ENCODE measurements at regions not wholly inside any gene's neighbourhood (a gene's known extent, or its start where the extent isn't known, plus 50 kb on each side); places are given as distances from the start of the nearest gene placed in this dataset.

GRCh38 chr13:105587786-105588185 is 947.7 kb downstream of the EFNB2 start:
- no peak for TF ChIP-seq POLR2A (IDR thresholded peaks at IDR 0.05)
- TF ChIP-seq, protein P1, sequence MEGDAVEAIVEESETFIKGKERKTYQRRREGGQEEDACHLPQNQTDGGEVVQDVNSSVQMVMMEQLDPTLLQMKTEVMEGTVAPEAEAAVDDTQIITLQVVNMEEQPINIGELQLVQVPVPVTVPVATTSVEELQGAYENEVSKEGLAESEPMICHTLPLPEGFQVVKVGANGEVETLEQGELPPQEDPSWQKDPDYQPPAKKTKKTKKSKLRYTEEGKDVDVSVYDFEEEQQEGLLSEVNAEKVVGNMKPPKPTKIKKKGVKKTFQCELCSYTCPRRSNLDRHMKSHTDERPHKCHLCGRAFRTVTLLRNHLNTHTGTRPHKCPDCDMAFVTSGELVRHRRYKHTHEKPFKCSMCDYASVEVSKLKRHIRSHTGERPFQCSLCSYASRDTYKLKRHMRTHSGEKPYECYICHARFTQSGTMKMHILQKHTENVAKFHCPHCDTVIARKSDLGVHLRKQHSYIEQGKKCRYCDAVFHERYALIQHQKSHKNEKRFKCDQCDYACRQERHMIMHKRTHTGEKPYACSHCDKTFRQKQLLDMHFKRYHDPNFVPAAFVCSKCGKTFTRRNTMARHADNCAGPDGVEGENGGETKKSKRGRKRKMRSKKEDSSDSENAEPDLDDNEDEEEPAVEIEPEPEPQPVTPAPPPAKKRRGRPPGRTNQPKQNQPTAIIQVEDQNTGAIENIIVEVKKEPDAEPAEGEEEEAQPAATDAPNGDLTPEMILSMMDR (IDR thresholded peaks at IDR 0.05), result no peak

Measured in gastroesophageal sphincter (tissue), 3 donors.